Mesendoderm (in vitro differentiated cells): ENCODE measurements at regions not wholly inside any gene's neighbourhood (a gene's known extent, or its start where the extent isn't known, plus 50 kb on each side); places are given as distances from the start of the nearest gene placed in this dataset. TPM values are rescaled to one million over a fixed set of nuclear protein-coding genes. Genes with fewer than 3 reads are reported as not detected.

Experiments used
- small RNA-seq: library from polyadenylated mRNA; stranded (forward); fragments of <200 nt; extraction: miRNeasy Mini kit (QIAGEN cat#:217004); gene quantifications from one replicate; pipeline ENCODE3, GENCODE V24; 2013; ENCODE audit not compliant: insufficient read depth

Small RNA genes lying in the stretch of these regions (small RNA-seq; reads per million reads assigned to genes)
- gene RF00012 (not detected), gene RNA5SP62 (1.6 reads per million), gene RNA5SP63 (not detected), gene RNU5F-6P (not detected)
